Vagina (tissue), 2 donors: ENCODE measurements at regions not wholly inside any gene's neighbourhood (a gene's known extent, or its start where the extent isn't known, plus 50 kb on each side); places are given as distances from the start of the nearest gene placed in this dataset.

Experiments used
- DNase-seq, 2 donors: peaks; one replicate each; pipeline ENCODE4 v3.0.0-alpha.2; 2017; ENCODE audit errors: extremely low spot score in 2 of 2
- H3K27ac ChIP-seq: fragments of 200-600 bp; sonication (generic); one replicate; pipeline ENCODE4 v1.5.1; 2019
- H3K27me3 ChIP-seq: fragments of 200-600 bp; sonication (generic); one replicate; pipeline ENCODE4 v1.5.1; 2019
- H3K36me3 ChIP-seq, 2 donors: fragments of 200-600 bp; sonication (generic); one replicate each; pipeline ENCODE4 v1.5.1; 2017 to 2019
- H3K4me1 ChIP-seq: fragments of 200-600 bp; sonication (generic); one replicate; pipeline ENCODE4 v1.5.1; 2019
- H3K4me3 ChIP-seq, 2 donors: fragments of 200-600 bp; sonication (generic); 1 replicate in 1 of 2; 2 replicates in 1 of 2; pipeline ENCODE4 v1.5.1; 2016 to 2019
- H3K9me3 ChIP-seq: fragments of 200-600 bp; sonication (generic); one replicate; pipeline ENCODE4 v1.5.1; 2019
- POLR2A ChIP-seq, 2 donors: fragments of 450-650 bp; IDR thresholded peaks; one replicate each; pipeline ENCODE4 v1.6.1; 2017; ENCODE audit warnings: antibody characterized with exemption in 2 of 2, mild to moderate bottlenecking in 2 of 2, moderate library complexity in 2 of 2
- POLR2AphosphoS5 ChIP-seq, 2 donors: sonication (generic); formaldehyde crosslinking; IDR thresholded peaks; one replicate each; pipeline ENCODE4 v1.9.0; 2017; ENCODE audit warnings: antibody characterized with exemption in 2 of 2, mild to moderate bottlenecking in 2 of 2, low read depth in 1 of 2; ENCODE audit not compliant: insufficient read depth in 1 of 2
- intact Hi-C: fragments of 100-400 bp; cut with DNase I; formaldehyde crosslinking; loops from one replicate; pipeline ENCODE4 v1.15.1; 2023
- TF ChIP-seq, protein P1 (sequence below), 3 experiments: fragments of 450-650 bp in 2 of 3; fragments of 200-600 bp in 1 of 3; sonication (generic) in 1 of 3; IDR thresholded peaks; one replicate each; pipeline ENCODE4 v1.5.1; 2017 to 2019; ENCODE audit warnings: antibody characterized with exemption in 3 of 3, mild to moderate bottlenecking in 2 of 3, moderate library complexity in 2 of 3

- Histone ChIP-seq H3K27ac (no peak overlapping the region), H3K9me3 (no peaks in the 10 kb centered on the region), H3K27me3 (no peaks in the 10 kb centered on the region), H3K4me1 (no peaks in the 10 kb centered on the region), H3K4me3 (no peak overlapping the region), H3K36me3 (no peaks in the 10 kb centered on the region)
- intact Hi-C loops: no loop called here
- DNase-seq: no peak
- TF ChIP-seq POLR2A (IDR thresholded peaks at IDR 0.05): no peak
- TF ChIP-seq, protein P1, sequence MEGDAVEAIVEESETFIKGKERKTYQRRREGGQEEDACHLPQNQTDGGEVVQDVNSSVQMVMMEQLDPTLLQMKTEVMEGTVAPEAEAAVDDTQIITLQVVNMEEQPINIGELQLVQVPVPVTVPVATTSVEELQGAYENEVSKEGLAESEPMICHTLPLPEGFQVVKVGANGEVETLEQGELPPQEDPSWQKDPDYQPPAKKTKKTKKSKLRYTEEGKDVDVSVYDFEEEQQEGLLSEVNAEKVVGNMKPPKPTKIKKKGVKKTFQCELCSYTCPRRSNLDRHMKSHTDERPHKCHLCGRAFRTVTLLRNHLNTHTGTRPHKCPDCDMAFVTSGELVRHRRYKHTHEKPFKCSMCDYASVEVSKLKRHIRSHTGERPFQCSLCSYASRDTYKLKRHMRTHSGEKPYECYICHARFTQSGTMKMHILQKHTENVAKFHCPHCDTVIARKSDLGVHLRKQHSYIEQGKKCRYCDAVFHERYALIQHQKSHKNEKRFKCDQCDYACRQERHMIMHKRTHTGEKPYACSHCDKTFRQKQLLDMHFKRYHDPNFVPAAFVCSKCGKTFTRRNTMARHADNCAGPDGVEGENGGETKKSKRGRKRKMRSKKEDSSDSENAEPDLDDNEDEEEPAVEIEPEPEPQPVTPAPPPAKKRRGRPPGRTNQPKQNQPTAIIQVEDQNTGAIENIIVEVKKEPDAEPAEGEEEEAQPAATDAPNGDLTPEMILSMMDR (IDR thresholded peaks at IDR 0.05): no peak
- no peak for TF ChIP-seq POLR2AphosphoS5 (IDR thresholded peaks at IDR 0.05; ENCODE audit: insufficient read depth in 1 of 2, low read depth in 1 of 2)
Measured at GRCh38 chr5:124883681-124884080, 137.2 kb upstream of the ZNF608 start.

- no peak for DNase-seq
- intact Hi-C loops: no loop called here
- no peaks in the 10 kb centered on the region for H3K36me3 ChIP-seq
- H3K9me3 ChIP-seq: no peaks in the 10 kb centered on the region
- H3K27ac ChIP-seq: no peak overlapping the region
- no peak overlapping the region for H3K4me3 ChIP-seq
- H3K4me1 ChIP-seq: no peaks in the 10 kb centered on the region
- H3K27me3 ChIP-seq: no peaks in the 10 kb centered on the region
- TF ChIP-seq POLR2A (IDR thresholded peaks at IDR 0.05): no peak
Measured at GRCh38 chr5:124884114-124884513, 137.7 kb upstream of the ZNF608 start.

- intact Hi-C loops: no loop called here
- DNase-seq: no peak
- no peak overlapping the region for H3K27ac ChIP-seq
- H3K4me3 ChIP-seq: no peak overlapping the region
- H3K9me3 ChIP-seq: no peaks in the 10 kb centered on the region
- H3K27me3 ChIP-seq: no peaks in the 10 kb centered on the region
- no peak for TF ChIP-seq POLR2AphosphoS5 (IDR thresholded peaks at IDR 0.05; ENCODE audit: insufficient read depth in 1 of 2, low read depth in 1 of 2)
- TF ChIP-seq, protein P1 (IDR thresholded peaks at IDR 0.05): no peak
- no peaks in the 10 kb centered on the region for H3K4me1 ChIP-seq
- H3K36me3 ChIP-seq: no peaks in the 10 kb centered on the region
Measured at GRCh38 chr5:124885490-124885889, 139.1 kb upstream of the ZNF608 start.

- Histone ChIP-seq H3K9me3 (no peaks in the 10 kb centered on the region), H3K27ac (no peak overlapping the region), H3K36me3 (no peaks in the 10 kb centered on the region), H3K4me3 (no peak overlapping the region), H3K4me1 (no peaks in the 10 kb centered on the region), H3K27me3 (no peaks in the 10 kb centered on the region)
- DNase-seq: no peak
- intact Hi-C loops: no loop called here
- no peak for TF ChIP-seq POLR2A (IDR thresholded peaks at IDR 0.05)
- TF ChIP-seq POLR2AphosphoS5 (IDR thresholded peaks at IDR 0.05; ENCODE audit: insufficient read depth in 1 of 2, low read depth in 1 of 2): no peak
- TF ChIP-seq, protein P1 (IDR thresholded peaks at IDR 0.05): no peak
Measured at GRCh38 chr5:124887223-124887622, 140.8 kb upstream of the ZNF608 start.

- H3K36me3 ChIP-seq: no peaks in the 10 kb centered on the region
- H3K27me3 ChIP-seq: no peaks in the 10 kb centered on the region
- no peak for DNase-seq
- intact Hi-C loops: no loop called here
- no peak overlapping the region for H3K27ac ChIP-seq
- H3K4me3 ChIP-seq: no peak overlapping the region
- TF ChIP-seq, protein P1 (IDR thresholded peaks at IDR 0.05): no peak
- TF ChIP-seq POLR2A (IDR thresholded peaks at IDR 0.05): no peak
- TF ChIP-seq POLR2AphosphoS5 (IDR thresholded peaks at IDR 0.05; ENCODE audit: insufficient read depth in 1 of 2, low read depth in 1 of 2): no peak
- H3K4me1 ChIP-seq: no peaks in the 10 kb centered on the region
- H3K9me3 ChIP-seq: no peaks in the 10 kb centered on the region
Measured at GRCh38 chr5:124888050-124888506, 141.6 kb upstream of the ZNF608 start.
